GM12864 (cell line): ENCODE measurements at regions not wholly inside any gene's neighbourhood (a gene's known extent, or its start where the extent isn't known, plus 50 kb on each side); places are given as distances from the start of the nearest gene placed in this dataset.

Experiments used
- DNase-seq: peaks from one replicate; pipeline ENCODE4 v3.0.0-alpha.2; 2011; ENCODE audit warnings: low read depth
- H3K4me3 ChIP-seq: 2 replicates; pipeline ENCODE4 v1.5.1; 2011; ENCODE audit warnings: mild to moderate bottlenecking, low read depth, low read length, control low read depth
- CTCF ChIP-seq: IDR thresholded peaks from 2 replicates; pipeline ENCODE4 v1.5.1; 2011; ENCODE audit warnings: low read depth, mild to moderate bottlenecking, moderate library complexity, low read length, control low read depth, inconsistent platforms; ENCODE audit errors: missing control alignments

- no peak for TF ChIP-seq CTCF
- no peak for DNase-seq
- H3K4me3 ChIP-seq: no peak overlapping the region
Observed at GRCh38 chr17:71057448-71057847, 888.1 kb downstream of the KCNJ2 start.

DNA sequence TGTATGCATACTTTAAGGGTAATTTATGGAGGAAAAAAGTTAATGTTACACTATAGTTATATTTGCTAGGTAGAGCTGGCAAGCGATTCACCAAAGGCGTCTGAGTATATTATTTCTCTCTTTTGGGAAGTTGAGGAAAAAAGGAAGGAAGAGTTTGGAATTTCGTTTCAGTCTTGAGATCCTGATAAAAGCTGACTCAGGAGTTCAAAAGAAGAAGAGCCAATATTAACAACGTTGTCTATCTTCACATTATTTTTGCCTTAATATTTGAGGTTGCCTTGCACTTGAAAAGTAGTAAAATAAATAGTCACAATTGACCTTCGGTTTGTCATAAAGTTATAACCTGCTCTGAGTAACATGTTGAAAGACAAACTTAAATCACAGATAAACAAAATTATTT lies 888.6 kb downstream of the KCNJ2 start:
- no peak overlapping the region for H3K4me3 ChIP-seq
- TF ChIP-seq CTCF: no peak
- DNase-seq: no peak

- TF ChIP-seq CTCF: no peak
- DNase-seq: no peak
- no peak overlapping the region for H3K4me3 ChIP-seq
Observed at GRCh38 chr17:71063127-71063526, 893.8 kb downstream of the KCNJ2 start.

DNA sequence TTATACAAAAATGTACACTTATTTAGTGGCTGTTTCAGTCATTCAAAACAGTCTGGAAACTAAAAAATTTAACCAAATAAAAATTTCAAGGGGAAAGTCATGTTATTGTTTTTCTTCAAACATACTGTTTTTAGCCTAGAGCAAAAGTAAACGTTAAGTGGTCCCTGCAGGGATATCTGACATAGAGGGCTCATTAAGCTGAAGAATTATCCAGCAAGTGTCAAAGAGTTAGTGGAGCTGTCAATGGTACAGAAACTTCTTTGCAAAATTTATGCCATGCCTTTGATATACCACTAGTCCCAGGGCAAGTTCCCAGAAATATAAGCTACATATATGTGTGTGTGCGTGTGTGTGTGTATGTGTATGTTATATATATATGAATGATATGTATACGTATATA lies 894.2 kb downstream of the KCNJ2 start:
- TF ChIP-seq CTCF: no peak
- DNase-seq: no peak
- no peak overlapping the region for H3K4me3 ChIP-seq

DNA sequence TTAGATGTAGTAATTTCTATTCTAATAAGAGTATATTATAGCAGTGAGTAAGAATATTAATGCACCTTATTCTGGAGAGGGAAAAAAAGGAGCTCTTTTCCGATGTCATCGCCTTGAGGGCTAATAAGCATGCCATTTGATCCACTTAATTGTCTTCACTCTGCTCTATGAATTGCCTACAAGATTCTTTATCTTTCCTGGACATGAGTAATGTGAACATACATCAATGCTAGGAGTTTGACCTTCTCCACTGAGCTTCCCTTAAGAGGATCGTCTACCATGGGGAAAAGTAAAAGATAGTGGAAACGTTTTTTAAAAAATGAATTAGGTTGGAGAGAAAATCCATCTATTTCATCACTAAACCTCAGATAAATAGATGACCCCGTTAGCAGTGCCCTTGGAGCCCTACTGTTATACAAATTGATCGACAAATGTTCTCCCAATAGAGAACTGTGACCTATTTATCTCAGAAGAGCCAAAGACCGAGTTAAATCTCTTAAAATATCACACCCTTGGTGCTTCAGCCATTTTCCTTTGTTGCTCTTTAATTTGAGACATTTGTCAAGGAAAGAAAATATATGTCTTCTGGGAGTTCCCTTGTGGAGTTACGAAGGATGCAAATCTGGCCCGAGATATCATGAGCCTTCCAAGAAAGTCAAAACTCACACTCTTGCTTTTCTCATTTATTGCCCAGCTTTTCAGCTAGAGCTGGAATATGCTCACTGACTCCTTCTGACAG lies 898.5 kb downstream of the KCNJ2 start:
- TF ChIP-seq CTCF: no peak
- DNase-seq: no peak
- H3K4me3 ChIP-seq: no peak overlapping the region

- TF ChIP-seq CTCF: no peak
- no peak for DNase-seq
- H3K4me3 ChIP-seq: no peak overlapping the region
Observed at GRCh38 chr17:71068408-71068750, 899.0 kb downstream of the KCNJ2 start.

DNA sequence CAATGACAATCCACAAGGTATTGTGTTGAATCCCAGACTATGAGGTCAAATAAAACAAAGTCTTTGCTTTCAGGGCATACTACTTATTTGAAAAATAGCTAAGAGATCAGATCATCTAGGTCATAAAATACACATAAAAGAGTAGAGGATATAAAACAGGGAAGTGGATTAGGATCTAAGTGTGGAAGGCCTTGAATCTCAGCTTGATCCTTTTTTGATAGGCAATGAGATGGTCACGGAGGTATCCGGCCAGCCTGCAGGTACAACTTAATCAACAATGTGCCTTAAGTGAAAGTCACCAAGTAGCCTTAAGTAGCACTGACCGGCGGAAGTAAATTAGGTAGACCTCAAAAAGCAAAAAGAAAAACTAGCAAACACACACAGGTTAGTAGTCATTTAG lies 901.7 kb downstream of the KCNJ2 start:
- DNase-seq: no peak
- H3K4me3 ChIP-seq: no peak overlapping the region
- TF ChIP-seq CTCF: no peak
